Pancreas (tissue), 10 donors: ENCODE measurements at regions not wholly inside any gene's neighbourhood (a gene's known extent, or its start where the extent isn't known, plus 50 kb on each side); places are given as distances from the start of the nearest gene placed in this dataset.

Experiments
- ATAC-seq, 4 donors: fragments of 200-7000 bp; cut with Tn5 transposase; one replicate each; pipeline versions ENCODE4 v1.8.0 to v1.9.1; 2020; ENCODE audit warnings: mild to moderate bottlenecking in 4 of 4, moderate library complexity in 4 of 4
- DNase-seq, 6 donors: peaks; one replicate each; pipeline ENCODE4 v3.0.0-alpha.2; 2020
- FAIRE-seq: peaks from 2 replicates; lab custom pipeline; 2012; peaks lifted over from hg19 to GRCh38; lab: Jason Lieb, UNC
- H3K27ac ChIP-seq, 4 donors: fragments of 200-600 bp; sonication (generic); 1 replicate in 3 of 4; 2 replicates in 1 of 4; pipeline versions ENCODE4 v1.5.0 to v1.8.0; 2020
- H3K27me3 ChIP-seq, 4 donors: fragments of 200-600 bp; one replicate each; pipeline ENCODE4 v1.8.0; 2021
- H3K36me3 ChIP-seq, 3 donors: fragments of 200-600 bp; sonication (generic) in 1 of 3; one replicate each; pipeline versions ENCODE4 v1.5.0 to v1.8.0; 2020 to 2021
- H3K4me1 ChIP-seq, 3 donors: fragments of 200-600 bp; one replicate each; pipeline ENCODE4 v1.8.0; 2021
- H3K4me3 ChIP-seq, 4 donors: fragments of 200-600 bp; sonication (generic) in 2 of 4; one replicate each; pipeline versions ENCODE4 v1.5.0 to v1.8.0; 2020 to 2021
- H3K9me3 ChIP-seq, 4 donors: fragments of 200-600 bp; one replicate each; pipeline ENCODE4 v1.8.0; 2021
- CTCF ChIP-seq, 4 donors: fragments of 200-600 bp; sonication (generic) in 3 of 4; IDR thresholded peaks; one replicate each; pipeline versions ENCODE4 v1.5.0 to v1.8.0; 2021; ENCODE audit warnings: antibody characterized with exemption in 4 of 4
- WGBS, 2 donors: extraction: QIAGEN DNeasy Blood & Tissue Kit; methylation state at CpG; one replicate each; pipeline ENCODE4 v1.1.7; 2013; 5-methylcytosine and 5-hydroxymethylcytosine counted together
- intact Hi-C, 3 donors: fragments of 100-400 bp; cut with DNase I; formaldehyde crosslinking; loops; one replicate each; pipeline versions ENCODE4 v1.11.1 to v1.14.2; 2022
- donor health status: healthy with polysubstance abuse.
- donor health status: DM: no; HTN: no; CAD: no; lungs with moderate emphysema.
- donor health status: DM: no; HTN: no; CAD: no.
- donor health status: control.
- donor health status: control.
- donor health status: Bipolar disorder and iron deficiency.
- donor health status: DM: yes; HTN: yes; CAD: no.
- donor health status: DM: no; HTN: no; CAD: no.
- donor health status: DM: no; HTN: no; CAD: no.
- donor health status: DM: yes; HTN: yes; CAD: no.

DNA sequence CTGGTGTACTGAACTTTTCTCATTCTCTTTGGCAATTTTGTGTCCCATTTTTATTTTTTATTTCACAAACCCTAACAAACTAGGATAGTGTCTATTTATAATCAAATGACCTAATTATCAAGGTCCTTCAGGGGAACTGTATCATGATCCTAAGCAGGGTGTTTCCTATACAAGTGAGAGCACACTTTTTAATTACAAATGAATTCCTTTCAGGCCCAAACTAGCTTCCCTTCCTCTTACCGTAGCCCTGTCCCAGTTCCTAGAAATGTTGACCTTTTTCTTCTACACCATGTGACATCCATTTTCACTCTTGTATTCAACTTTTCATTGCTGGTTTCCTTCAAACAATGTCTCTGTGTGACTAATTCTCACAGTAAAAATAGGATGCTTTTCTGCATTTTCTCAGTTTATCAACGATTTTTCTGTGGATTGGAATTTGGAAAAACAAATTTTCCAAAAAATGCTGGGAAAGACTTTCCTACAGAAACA lies 411.4 kb downstream of the CCDC91 start:
- no peaks in the 10 kb centered on the region for H3K9me3 ChIP-seq
- no peaks in the 10 kb centered on the region for H3K27me3 ChIP-seq
- 53 to 58% methylated on average over 2 of the region's 2 CpGs for WGBS, 2 donors
- no peak overlapping the region for H3K27ac ChIP-seq
- ATAC-seq (no peak), DNase-seq (no peak), FAIRE-seq (no peak)
- intact Hi-C loops: no loop called here
- no peak for TF ChIP-seq CTCF (IDR thresholded peaks at IDR 0.05)
- H3K36me3 ChIP-seq: no peaks in the 10 kb centered on the region
- no peaks in the 10 kb centered on the region for H3K4me1 ChIP-seq
- no peak overlapping the region for H3K4me3 ChIP-seq

DNA sequence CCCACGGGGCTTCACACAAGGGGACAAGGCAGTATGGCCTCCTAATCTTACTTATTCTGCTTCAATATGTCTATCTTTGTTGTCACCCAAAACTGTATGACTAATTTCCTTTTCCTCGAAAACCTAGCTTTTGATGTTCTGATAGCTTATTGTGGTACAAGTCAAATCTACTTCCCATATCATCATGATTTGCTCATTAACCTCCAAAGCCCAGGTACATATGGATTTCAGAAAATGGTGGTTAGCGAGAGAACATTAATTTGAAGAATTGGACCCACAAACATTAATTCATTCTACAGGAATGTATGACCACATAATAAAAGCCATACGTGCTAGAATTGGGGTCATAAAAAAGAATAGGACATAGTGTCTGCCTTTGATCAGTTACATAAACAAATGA lies 412.5 kb downstream of the CCDC91 start:
- ATAC-seq (no peak), FAIRE-seq (no peak)
- intact Hi-C loops: no loop called here

DNA sequence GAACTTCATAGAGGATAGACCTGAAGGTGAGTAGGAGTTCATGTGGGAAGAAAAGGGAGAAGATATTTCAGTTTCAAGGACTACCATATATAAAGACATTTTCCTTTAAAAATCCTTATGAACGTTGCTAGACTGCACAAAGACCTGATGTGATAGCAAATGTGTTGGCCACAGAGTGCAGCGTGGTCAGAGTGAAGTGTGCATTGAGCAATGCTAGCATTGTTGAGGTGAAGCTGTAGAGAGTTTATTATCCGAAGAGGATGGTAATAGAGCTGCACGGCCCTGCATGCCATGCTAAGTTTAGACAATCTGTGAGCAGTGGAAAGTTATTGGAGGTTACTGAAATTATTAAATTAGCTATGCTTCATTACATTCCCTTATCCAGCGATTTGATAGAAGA lies 413.0 kb downstream of the CCDC91 start:
- ATAC-seq: no peak
- no peak overlapping the region for H3K27ac ChIP-seq
- H3K9me3 ChIP-seq: no peaks in the 10 kb centered on the region
- DNase-seq: no peak
- no peaks in the 10 kb centered on the region for H3K36me3 ChIP-seq
- intact Hi-C loops: no loop called here
- no peaks in the 10 kb centered on the region for H3K27me3 ChIP-seq
- H3K4me3 ChIP-seq: no peak overlapping the region
- FAIRE-seq: no peak
- no peak for TF ChIP-seq CTCF (IDR thresholded peaks at IDR 0.05)
- no peaks in the 10 kb centered on the region for H3K4me1 ChIP-seq
- 62 to 70% methylated on average over 5 of the region's 5 CpGs for WGBS, 2 donors

More for the DNA sequence above, 412.5 kb downstream of the CCDC91 start:
- WGBS, 2 donors: 76 to 78% methylated on average over 4 of the region's 4 CpGs
- DNase-seq: no peak
- H3K27me3 ChIP-seq: no peaks in the 10 kb centered on the region
- no peaks in the 10 kb centered on the region for H3K9me3 ChIP-seq
- TF ChIP-seq CTCF (IDR thresholded peaks at IDR 0.05): no peak
- no peaks in the 10 kb centered on the region for H3K4me1 ChIP-seq
- H3K27ac ChIP-seq: no peak overlapping the region
- no peaks in the 10 kb centered on the region for H3K36me3 ChIP-seq
- H3K4me3 ChIP-seq: no peak overlapping the region

GRCh38 chr12:28603801-28604200 lies 413.5 kb downstream of the CCDC91 start:
- ATAC-seq (no peak), FAIRE-seq (no peak), DNase-seq (no peak)
- intact Hi-C loops: no loop called here
- no peaks in the 10 kb centered on the region for H3K27me3 ChIP-seq
- no peaks in the 10 kb centered on the region for H3K36me3 ChIP-seq
- H3K9me3 ChIP-seq: no peaks in the 10 kb centered on the region
- no peak for TF ChIP-seq CTCF (IDR thresholded peaks at IDR 0.05)
- 76 to 89% methylated on average over 1 of the region's 1 CpG for WGBS, 2 donors
- no peaks in the 10 kb centered on the region for H3K4me1 ChIP-seq
- no peak overlapping the region for H3K27ac ChIP-seq
- no peak overlapping the region for H3K4me3 ChIP-seq

GRCh38 chr12:28604240-28604639 lies 414.0 kb downstream of the CCDC91 start:
- no peak overlapping the region for H3K4me3 ChIP-seq
- no peaks in the 10 kb centered on the region for H3K4me1 ChIP-seq
- 47 to 49% methylated on average over 1 of the region's 1 CpG for whole genome bisulfite sequencing, 2 donors
- no peak for FAIRE-seq
- TF ChIP-seq CTCF (IDR thresholded peaks at IDR 0.05): no peak
- DNase-seq: no peak
- no peaks in the 10 kb centered on the region for H3K27me3 ChIP-seq
- H3K36me3 ChIP-seq: no peaks in the 10 kb centered on the region
- no peak for ATAC-seq
- no peaks in the 10 kb centered on the region for H3K9me3 ChIP-seq
- intact Hi-C loops: no loop called here
- no peak overlapping the region for H3K27ac ChIP-seq
